Duodenal mucosa (tissue), 2 donors: ENCODE measurements at regions not wholly inside any gene's neighbourhood (a gene's known extent, or its start where the extent isn't known, plus 50 kb on each side); places are given as distances from the start of the nearest gene placed in this dataset.
"Not testable (repeated sequence)": the region's sequence is repeated elsewhere in the genome, so short reads cannot be mapped to it uniquely, and the experiment has no call there.

Experiments
- H3K27ac ChIP-seq: one replicate; pipeline ENCODE4 v1.7.0; 2013; ENCODE audit warnings: low read depth, low read length
- H3K27me3 ChIP-seq, 2 donors: one replicate each; pipeline ENCODE4 v1.7.0; 2013; ENCODE audit warnings: low read length in 2 of 2, control low read depth in 1 of 2; ENCODE audit not compliant: insufficient read depth in 2 of 2, control insufficient read depth in 1 of 2
- H3K36me3 ChIP-seq, 2 donors: one replicate each; pipeline ENCODE4 v1.7.0; 2013; ENCODE audit warnings: low read length in 2 of 2, control low read depth in 1 of 2; ENCODE audit not compliant: insufficient read depth in 2 of 2, control insufficient read depth in 1 of 2
- H3K4me1 ChIP-seq, 2 donors: one replicate each; pipeline ENCODE4 v1.7.0; 2013; ENCODE audit warnings: low read length in 2 of 2, control low read depth in 1 of 2; ENCODE audit not compliant: insufficient read depth in 2 of 2, control insufficient read depth in 1 of 2
- H3K4me3 ChIP-seq, 2 donors: one replicate each; pipeline ENCODE4 v1.7.0; 2013; ENCODE audit warnings: low read length in 2 of 2, low read depth in 1 of 2
- H3K9ac ChIP-seq, 2 donors: one replicate each; pipeline ENCODE4 v1.7.0; 2013; ENCODE audit warnings: low read length in 2 of 2, low read depth in 1 of 2
- H3K9me3 ChIP-seq, 2 donors: one replicate each; pipeline ENCODE4 v1.7.0; 2013; ENCODE audit warnings: low read length in 2 of 2, control low read depth in 1 of 2; ENCODE audit not compliant: control insufficient read depth in 1 of 2

DNA sequence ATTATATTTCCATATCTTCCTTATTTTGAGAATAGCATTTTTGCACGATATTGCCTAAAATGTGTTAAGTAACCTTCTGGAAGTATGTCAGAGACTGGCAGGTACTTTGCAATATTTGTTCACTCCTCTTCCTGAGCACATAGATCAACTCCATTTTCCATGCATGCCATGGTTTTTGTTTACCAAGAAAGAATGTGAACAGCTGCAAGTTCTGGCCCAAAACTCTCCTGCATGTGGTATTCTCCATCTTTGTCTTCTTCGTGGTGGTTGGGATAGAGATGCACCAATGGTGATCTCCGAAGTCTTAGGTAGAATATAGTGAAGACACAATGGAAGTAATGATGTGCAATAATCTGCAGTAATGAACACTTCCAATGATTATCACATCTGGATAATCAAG, 2241.0 kb upstream of the RAG2 start:
- Histone ChIP-seq H3K4me1 (no peaks in the 10 kb centered on the region), H3K4me3 (no peak overlapping the region), H3K9me3 (no peaks in the 10 kb centered on the region), H3K27ac (no peak overlapping the region), H3K27me3 (no peaks in the 10 kb centered on the region), H3K36me3 (no peaks in the 10 kb centered on the region), H3K9ac (no peak overlapping the region)

DNA sequence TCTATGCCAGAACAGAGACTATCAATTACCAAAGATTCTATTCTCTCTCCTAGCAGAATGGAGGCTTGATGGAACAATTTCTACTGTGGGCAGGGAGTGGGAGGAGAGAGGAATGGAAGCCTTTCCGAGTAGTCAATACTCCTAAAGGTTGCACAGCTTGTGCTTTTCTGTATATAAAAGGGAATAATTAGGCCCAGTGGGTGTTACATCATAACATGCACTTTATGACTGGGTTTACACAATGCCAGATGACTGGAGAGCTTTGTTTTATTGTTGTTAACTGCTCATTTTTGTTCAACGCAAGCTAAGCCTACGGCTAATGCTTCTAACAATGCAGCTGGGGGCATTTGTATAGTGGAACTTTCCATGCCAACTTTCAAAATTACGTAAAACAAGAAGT, 2237.9 kb upstream of the RAG2 start:
- no peaks in the 10 kb centered on the region for H3K36me3 ChIP-seq
- H3K27ac ChIP-seq: no peak overlapping the region
- H3K4me1 ChIP-seq: no peaks in the 10 kb centered on the region
- no peaks in the 10 kb centered on the region for H3K9me3 ChIP-seq
- no peak overlapping the region for H3K9ac ChIP-seq
- no peaks in the 10 kb centered on the region for H3K27me3 ChIP-seq
- no peak overlapping the region for H3K4me3 ChIP-seq

DNA sequence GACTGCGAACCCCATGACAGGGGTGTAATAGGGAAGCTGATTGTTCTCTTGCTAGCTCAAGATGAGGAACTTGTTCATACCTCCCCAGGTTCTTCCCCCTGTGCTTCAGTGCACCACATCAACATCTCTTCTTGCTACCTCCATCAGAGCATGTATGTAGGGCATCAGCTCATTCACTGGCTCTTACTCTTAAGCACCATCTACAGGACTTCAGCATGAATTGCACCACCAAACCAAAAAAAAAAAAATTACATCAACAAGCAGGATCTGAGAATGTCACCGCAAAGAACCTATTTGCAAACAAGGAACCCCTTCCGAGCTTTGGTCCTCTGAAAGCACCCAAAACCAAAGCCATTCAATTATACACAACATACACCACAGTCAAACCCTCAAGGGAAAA, 2226.5 kb upstream of the RAG2 start:
- H3K36me3 ChIP-seq: no peaks in the 10 kb centered on the region

DNA sequence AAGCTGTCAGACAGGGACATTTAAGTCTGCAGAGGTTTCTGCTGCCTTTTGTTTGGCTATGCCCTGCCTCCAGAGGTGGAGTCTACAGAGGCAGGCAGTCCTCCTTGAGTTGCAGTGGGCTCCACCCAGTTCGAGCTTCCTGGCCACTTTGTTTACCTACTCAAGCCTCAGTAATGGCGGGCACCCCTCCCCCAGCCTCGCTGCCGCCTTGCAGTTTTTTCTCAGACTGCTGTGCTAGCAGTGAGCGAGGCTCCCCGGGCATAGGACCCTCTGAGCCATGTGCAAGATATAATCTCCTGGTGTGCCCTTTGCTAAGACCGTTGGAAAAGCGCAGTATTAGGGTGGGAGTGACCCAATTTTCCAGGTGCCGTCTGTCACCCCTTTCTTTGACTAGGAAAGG, 2223.8 kb upstream of the RAG2 start:
- H3K4me3 ChIP-seq, H3K27me3 ChIP-seq, H3K36me3 ChIP-seq, H3K4me1 ChIP-seq, H3K9me3 ChIP-seq, H3K27ac ChIP-seq, H3K9ac ChIP-seq: not testable (repeated sequence)

More for the DNA sequence above, 2226.5 kb upstream of the RAG2 start:
- no peaks in the 10 kb centered on the region for H3K4me1 ChIP-seq
- peaks cover 3 to 5% of the 10 kb centered on the region in 2 donors for H3K9me3 ChIP-seq
- no peak overlapping the region for H3K27ac ChIP-seq
- H3K27me3 ChIP-seq: no peaks in the 10 kb centered on the region
- H3K4me3 ChIP-seq: no peak overlapping the region
- H3K9ac ChIP-seq: no peak overlapping the region

DNA sequence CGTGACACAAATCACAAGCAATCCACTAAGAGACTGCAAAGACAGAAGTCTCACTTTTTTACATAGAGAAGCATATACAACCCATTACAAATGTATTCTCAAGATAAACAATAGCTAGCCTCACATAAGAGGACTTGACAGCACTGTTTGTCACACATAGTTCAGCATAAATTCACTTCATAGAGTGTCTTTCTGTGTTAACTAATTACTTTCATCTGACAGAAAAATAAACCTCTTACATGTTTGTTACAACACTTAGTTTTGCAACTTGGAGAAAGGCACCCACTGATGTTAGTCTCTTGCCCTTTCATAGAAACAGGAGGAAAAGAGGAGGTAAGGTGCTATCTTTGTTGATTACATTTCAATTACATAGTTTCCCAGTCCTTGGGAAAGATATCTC, 2221.9 kb upstream of the RAG2 start:
- no peaks in the 10 kb centered on the region for H3K36me3 ChIP-seq
- H3K4me1 ChIP-seq: no peaks in the 10 kb centered on the region
- no peaks in the 10 kb centered on the region for H3K9me3 ChIP-seq
- no peak overlapping the region for H3K9ac ChIP-seq
- no peak overlapping the region for H3K4me3 ChIP-seq
- no peak overlapping the region for H3K27ac ChIP-seq
- H3K27me3 ChIP-seq: no peaks in the 10 kb centered on the region

DNA sequence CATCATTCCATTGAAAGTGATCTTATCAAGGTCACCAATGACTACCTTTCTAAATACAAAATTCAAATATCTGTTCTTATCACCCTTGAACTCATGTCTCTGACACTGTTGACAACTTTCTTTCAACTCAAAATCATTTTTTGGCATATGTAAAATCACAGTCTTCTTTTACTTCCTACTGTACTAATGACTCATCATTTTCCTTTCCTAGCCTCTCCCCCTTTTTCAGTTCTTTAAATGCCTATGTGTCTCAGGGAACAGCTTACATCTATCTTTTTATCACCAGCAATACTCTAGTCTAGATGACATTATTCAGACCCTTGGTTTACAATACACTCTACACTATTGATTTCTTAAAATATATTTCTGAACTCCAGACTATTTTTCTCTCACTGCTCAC, 2220.7 kb upstream of the RAG2 start:
- Histone ChIP-seq H3K27ac (no peak overlapping the region), H3K9ac (no peak overlapping the region), H3K27me3 (no peaks in the 10 kb centered on the region), H3K9me3 (no peaks in the 10 kb centered on the region), H3K4me1 (no peaks in the 10 kb centered on the region), H3K4me3 (no peak overlapping the region), H3K36me3 (no peaks in the 10 kb centered on the region)

DNA sequence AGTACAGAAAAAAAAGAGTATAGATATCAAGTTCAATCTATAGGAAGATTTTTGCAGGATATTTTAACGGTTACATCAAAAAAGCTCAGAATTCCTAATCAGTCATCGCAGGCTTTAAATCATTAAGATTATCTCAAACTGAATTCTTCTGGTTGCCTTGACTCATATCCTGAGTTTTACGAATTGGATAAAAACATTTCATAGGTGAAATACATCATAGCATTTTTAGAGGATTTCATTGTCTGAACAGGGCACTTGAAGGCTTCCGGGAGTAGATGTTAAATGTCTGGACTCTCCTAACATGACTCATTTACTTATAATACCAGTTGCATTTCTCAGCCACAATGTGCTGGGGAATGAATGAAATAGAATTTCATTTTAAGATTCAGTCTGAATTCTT, 2216.6 kb upstream of the RAG2 start:
- no peaks in the 10 kb centered on the region for H3K4me1 ChIP-seq
- H3K27ac ChIP-seq: no peak overlapping the region
- H3K9ac ChIP-seq: no peak overlapping the region
- no peak overlapping the region for H3K4me3 ChIP-seq
- no peaks in the 10 kb centered on the region for H3K36me3 ChIP-seq
- no peaks in the 10 kb centered on the region for H3K27me3 ChIP-seq
- H3K9me3 ChIP-seq: no peaks in the 10 kb centered on the region

DNA sequence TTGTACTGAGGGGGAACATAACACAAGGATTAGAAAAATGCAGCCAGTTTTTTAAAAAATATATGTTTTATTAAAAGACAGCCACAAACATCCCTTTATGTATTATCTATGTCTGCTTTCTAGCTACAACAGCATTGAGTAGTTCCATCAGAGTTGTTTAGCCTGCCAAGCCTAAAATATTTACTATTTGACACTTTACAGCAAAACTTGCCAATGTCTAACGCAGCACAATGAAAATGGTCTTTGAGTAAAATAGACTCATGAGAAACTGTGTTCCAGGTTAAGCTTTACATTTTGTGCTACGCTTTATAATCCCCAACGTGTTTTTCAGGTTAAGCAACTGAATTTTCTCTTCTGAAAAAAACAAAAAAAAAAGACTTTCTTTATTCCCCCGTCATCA, 2211.5 kb upstream of the RAG2 start:
- Histone ChIP-seq H3K9ac (no peak overlapping the region), H3K36me3 (no peaks in the 10 kb centered on the region), H3K9me3 (no peaks in the 10 kb centered on the region), H3K27me3 (no peaks in the 10 kb centered on the region), H3K4me3 (no peak overlapping the region), H3K4me1 (no peaks in the 10 kb centered on the region), H3K27ac (no peak overlapping the region)

DNA sequence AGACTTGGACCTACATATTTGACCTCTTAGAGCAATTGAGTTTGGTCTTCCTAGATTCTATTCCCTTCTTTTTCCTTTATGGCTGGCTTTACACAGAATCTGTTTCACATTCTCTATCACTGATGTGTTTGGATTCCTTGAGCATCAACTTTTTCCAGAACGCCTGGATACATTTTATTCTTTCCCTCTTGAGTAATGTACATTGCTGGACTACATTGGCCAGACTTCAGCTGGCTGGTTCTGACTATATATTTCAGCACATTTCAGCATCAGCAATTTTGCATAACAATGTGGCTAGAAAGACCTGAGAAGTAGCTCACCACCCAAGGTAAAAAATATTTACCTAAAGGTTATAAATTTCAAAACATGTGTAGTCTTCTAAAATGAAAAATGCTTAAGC, 2198.2 kb upstream of the RAG2 start:
- H3K9me3 ChIP-seq: no peaks in the 10 kb centered on the region
- no peaks in the 10 kb centered on the region for H3K36me3 ChIP-seq
- no peak overlapping the region for H3K4me3 ChIP-seq
- no peak overlapping the region for H3K9ac ChIP-seq
- no peaks in the 10 kb centered on the region for H3K27me3 ChIP-seq
- no peak overlapping the region for H3K27ac ChIP-seq
- no peaks in the 10 kb centered on the region for H3K4me1 ChIP-seq

DNA sequence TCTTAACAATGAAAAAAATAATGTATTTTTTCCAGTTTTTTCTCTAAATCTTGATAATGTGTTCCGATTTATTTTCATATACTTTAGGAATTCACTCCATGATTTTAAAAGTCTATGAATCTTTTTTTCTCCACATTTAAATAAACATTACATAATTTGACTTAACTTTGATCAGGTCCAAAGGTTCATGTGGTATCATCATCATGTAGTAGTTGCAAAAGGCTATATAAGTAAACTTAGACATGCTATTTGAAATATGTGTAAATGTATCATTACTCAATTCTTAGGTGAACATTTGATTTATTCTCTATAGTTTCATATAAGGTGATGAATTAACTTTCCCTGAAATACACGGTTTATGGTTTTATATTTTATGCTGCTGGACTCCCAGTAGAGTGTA, 2197.0 kb upstream of the RAG2 start:
- no peaks in the 10 kb centered on the region for H3K9me3 ChIP-seq
- H3K9ac ChIP-seq: no peak overlapping the region
- no peak overlapping the region for H3K27ac ChIP-seq
- no peaks in the 10 kb centered on the region for H3K36me3 ChIP-seq
- no peak overlapping the region for H3K4me3 ChIP-seq
- no peaks in the 10 kb centered on the region for H3K27me3 ChIP-seq
- no peaks in the 10 kb centered on the region for H3K4me1 ChIP-seq

DNA sequence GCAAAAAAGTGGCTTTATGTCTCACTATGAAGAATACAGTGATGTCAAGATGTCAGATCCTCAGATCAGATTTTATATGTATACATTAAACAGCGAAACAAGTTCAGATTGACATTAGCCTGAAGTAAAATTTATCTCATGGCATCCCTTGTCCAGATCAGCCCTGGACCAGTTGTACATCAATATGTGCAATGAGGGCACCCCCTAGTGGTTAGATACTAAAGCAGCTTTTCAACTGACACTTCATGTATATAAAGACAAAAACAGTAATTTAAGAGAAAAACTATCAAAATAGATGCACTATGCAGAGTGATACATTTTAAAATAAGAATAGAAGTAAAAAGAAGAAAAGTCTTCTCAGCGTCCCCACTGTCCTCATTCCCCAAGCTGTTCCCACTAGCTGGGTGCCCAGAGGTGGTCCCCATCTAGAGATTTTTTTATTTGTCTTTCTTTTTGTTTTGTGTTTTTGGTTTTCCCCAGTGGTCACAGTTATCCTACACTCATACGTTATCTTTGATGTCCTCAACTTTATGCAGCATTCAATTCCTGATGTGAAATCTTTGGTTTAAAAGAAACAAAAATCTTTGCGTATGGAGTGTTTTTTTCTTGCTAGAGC, 2193.4 kb upstream of the RAG2 start:
- Histone ChIP-seq H3K27ac (no peak overlapping the region), H3K4me1 (no peaks in the 10 kb centered on the region), H3K27me3 (no peaks in the 10 kb centered on the region), H3K4me3 (no peak overlapping the region), H3K9me3 (no peaks in the 10 kb centered on the region), H3K36me3 (no peaks in the 10 kb centered on the region), H3K9ac (no peak overlapping the region)
